MM.1S (cell line): ENCODE measurements at regions not wholly inside any gene's neighbourhood (a gene's known extent, or its start where the extent isn't known, plus 50 kb on each side); places are given as distances from the start of the nearest gene placed in this dataset.

ENCODE experiments used
- CTCF ChIP-seq: fragments of 300-600 bp; sonication (generic); IDR thresholded peaks from 2 replicates; pipeline ENCODE4 v1.5.1; 2016; ENCODE audit warnings: antibody characterized with exemption, low read length, mixed read lengths
- EZH2 ChIP-seq: fragments of 300-600 bp; sonication (generic); optimal IDR thresholded peaks from 2 replicates; pipeline ENCODE3; 2017; ENCODE audit warnings: low read depth, mild to moderate bottlenecking, antibody characterized with exemption, low read length, mixed read lengths
- EZH2phosphoT487 ChIP-seq: fragments of 300-600 bp; sonication (generic); IDR thresholded peaks from 2 replicates; pipeline ENCODE4 v1.6.1; 2018; ENCODE audit warnings: antibody characterized with exemption, low read length

GRCh38 chr5:23235246-23235645 is 272.2 kb upstream of the PRDM9 start:
- TF ChIP-seq CTCF (no peak), EZH2phosphoT487 (no peak), EZH2 (no peak)
